GM23338 (cell line): ENCODE measurements at regions not wholly inside any gene's neighbourhood (a gene's known extent, or its start where the extent isn't known, plus 50 kb on each side); places are given as distances from the start of the nearest gene placed in this dataset.

Experiments used
- ATAC-seq: fragments of 200-7000 bp; cut with Tn5 transposase; 3 replicates; pipeline ENCODE4 v1.9.1; 2020
- DNase-seq: peaks from one replicate; pipeline ENCODE4 v3.0.0-alpha.2; 2015; ENCODE audit warnings: low spot score
- H2AFZ ChIP-seq: fragments of 200-600 bp; sonication (generic); 2 replicates; pipeline ENCODE4 v1.8.0; 2016; ENCODE audit warnings: antibody characterized with exemption, mild to moderate bottlenecking, moderate library complexity
- H3F3A ChIP-seq: fragments of 200-600 bp; sonication (generic); replicated peaks from 2 replicates; pipeline ENCODE4 v1.8.0; 2017; ENCODE audit warnings: antibody characterized with exemption, mixed run types, low read depth
- H3K27ac ChIP-seq: fragments of 200-600 bp; sonication (generic); 2 replicates; pipeline ENCODE4 v1.6.1; 2016; ENCODE audit warnings: low read depth
- H3K27me3 ChIP-seq: fragments of 200-600 bp; sonication (generic); 2 replicates; pipeline ENCODE4 v1.8.0; 2016; ENCODE audit warnings: mild to moderate bottlenecking, mixed run types, moderate library complexity; ENCODE audit not compliant: insufficient read depth
- H3K36me3 ChIP-seq: fragments of 200-600 bp; sonication (generic); 2 replicates; pipeline ENCODE4 v1.8.0; 2016; ENCODE audit warnings: mild to moderate bottlenecking; ENCODE audit not compliant: insufficient read depth
- H3K4me1 ChIP-seq: fragments of 200-600 bp; sonication (generic); 2 replicates; pipeline ENCODE4 v1.8.0; 2016; ENCODE audit warnings: mild to moderate bottlenecking, moderate library complexity; ENCODE audit not compliant: insufficient read depth
- H3K4me2 ChIP-seq: fragments of 200-600 bp; sonication (generic); 2 replicates; pipeline ENCODE4 v1.7.1; 2017; ENCODE audit warnings: mixed run types
- H3K4me3 ChIP-seq: fragments of 200-600 bp; sonication (generic); 2 replicates; pipeline ENCODE4 v1.6.1; 2016; ENCODE audit warnings: mixed run types
- H3K79me2 ChIP-seq: fragments of 200-600 bp; sonication (generic); replicated peaks from 2 replicates; pipeline ENCODE4 v1.8.0; 2017; ENCODE audit warnings: mild to moderate bottlenecking; ENCODE audit not compliant: insufficient read depth
- H3K9me2 ChIP-seq: fragments of 200-600 bp; sonication (generic); 2 replicates; pipeline ENCODE4 v1.8.0; 2017; ENCODE audit not compliant: insufficient read depth
- H4K20me1 ChIP-seq: fragments of 200-600 bp; sonication (generic); replicated peaks from 2 replicates; pipeline ENCODE4 v1.8.0; 2017; ENCODE audit warnings: mild to moderate bottlenecking; ENCODE audit not compliant: insufficient read depth
- H3K27ac Mint-ChIP-seq: 2 replicates; pipeline ENCODE4 v1.8.0; 2020; ENCODE audit warnings: inconsistent platforms, mild to moderate bottlenecking, moderate library complexity, mixed read lengths
- H3K27me3 Mint-ChIP-seq: 3 replicates; pipeline ENCODE4 v1.8.0; 2022; ENCODE audit warnings: low read depth, mild to moderate bottlenecking, moderate library complexity, mixed read lengths, inconsistent platforms; ENCODE audit not compliant: insufficient read depth, poor library complexity
- H3K36me3 Mint-ChIP-seq: 3 replicates; pipeline ENCODE4 v1.8.0; 2021; ENCODE audit warnings: low read depth, mild to moderate bottlenecking, inconsistent platforms, moderate library complexity, mixed read lengths
- H3K4me1 Mint-ChIP-seq: 3 replicates; pipeline ENCODE4 v1.8.0; 2020; ENCODE audit warnings: mild to moderate bottlenecking, inconsistent platforms, mixed read lengths
- H3K4me3 Mint-ChIP-seq: 3 replicates; pipeline ENCODE4 v1.8.0; 2021; ENCODE audit warnings: moderate library complexity, mild to moderate bottlenecking, inconsistent platforms, mixed read lengths
- H3K9me3 Mint-ChIP-seq: 3 replicates; pipeline ENCODE4 v1.8.0; 2020; ENCODE audit warnings: moderate library complexity, mild to moderate bottlenecking, inconsistent platforms, mixed read lengths
- CREB1 ChIP-seq: fragments of 250-450 bp; sonication (Bioruptor Pico); IDR thresholded peaks from 2 replicates; pipeline ENCODE4 v1.5.0; 2020; ENCODE audit warnings: low read depth, mild to moderate bottlenecking, moderate library complexity
- CTCF ChIP-seq, 2 experiments: fragments of 200-600 bp in 1 of 2; sonication (generic) in 1 of 2; conservative IDR thresholded peaks; 2 replicates each; pipeline versions ENCODE4 v1.5.1 to v1.6.1; 2016 to 2017; ENCODE audit warnings: antibody characterized with exemption in 2 of 2, low read depth in 2 of 2, mild to moderate bottlenecking in 2 of 2, moderate library complexity in 1 of 2
- ETS1 ChIP-seq: IDR thresholded peaks from 2 replicates; pipeline ENCODE4 v1.6.1; 2016; ENCODE audit warnings: antibody characterized with exemption
- EZH2phosphoT487 ChIP-seq: fragments of 200-600 bp; sonication (generic); IDR thresholded peaks from one replicate; pipeline ENCODE4 v1.8.1; 2018; ENCODE audit warnings: antibody characterized with exemption; ENCODE audit not compliant: unreplicated experiment
- JUNB ChIP-seq: IDR thresholded peaks from one replicate; pipeline ENCODE4 v1.6.1; 2016; ENCODE audit warnings: antibody characterized with exemption; ENCODE audit not compliant: unreplicated experiment
- NANOG ChIP-seq: IDR thresholded peaks from 2 replicates; pipeline ENCODE4 v1.6.1; 2016; ENCODE audit warnings: antibody characterized with exemption, borderline replicate concordance
- STAT1 ChIP-seq: IDR thresholded peaks from one replicate; pipeline ENCODE4 v1.6.1; 2016; ENCODE audit warnings: antibody characterized with exemption; ENCODE audit not compliant: unreplicated experiment
- ZNF114 ChIP-seq: fragments of 250-450 bp; sonication (Bioruptor Pico); IDR thresholded peaks from 2 replicates; pipeline ENCODE4 v1.5.0; 2020; ENCODE audit warnings: mild to moderate bottlenecking, moderate library complexity
- TF ChIP-seq, protein P1 (sequence below): IDR thresholded peaks from one replicate; pipeline ENCODE4 v1.6.1; 2018; ENCODE audit warnings: antibody characterized with exemption; ENCODE audit not compliant: unreplicated experiment

GRCh38 chr5:114830114-114830513, 339.6 kb downstream of the TRIM36 start (continued):
- TF ChIP-seq ETS1 (no peak), ZNF114 (no peak), STAT1 (no peak), CREB1 (CRISPR knock-in tag) (no peak), NANOG (no peak)

DNA sequence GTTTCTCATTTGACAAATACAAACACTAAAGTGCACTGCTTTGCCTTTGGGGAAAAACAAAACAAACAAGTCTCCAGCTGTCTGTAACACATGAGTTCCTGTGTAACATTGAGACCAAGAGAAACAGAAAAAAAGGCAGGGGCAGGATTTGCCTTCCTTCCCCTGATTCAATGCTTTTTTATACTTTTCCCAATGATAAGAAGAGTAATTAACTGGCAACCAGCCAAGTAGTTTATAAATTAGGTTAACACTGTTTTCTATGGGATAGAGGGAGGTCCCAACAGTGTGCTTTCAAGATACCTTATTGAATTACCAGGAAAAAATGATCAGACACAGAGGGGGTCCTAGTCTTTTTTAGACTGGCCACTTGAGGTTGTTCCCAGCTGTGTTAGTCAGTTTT, 346.8 kb downstream of the TRIM36 start:
- H3K4me3 ChIP-seq, result no peak overlapping the region
- Mint-ChIP-seq H3K27ac (no peak overlapping the region), H3K4me1 (no peaks in the 10 kb centered on the region), H3K9me3 (peaks cover 29% of the 10 kb centered on the region), H3K27me3 (no peaks in the 10 kb centered on the region), H3K36me3 (peaks cover 17% of the 10 kb centered on the region; the same call in 1 of the 3 replicates), H3K4me3 (no peak overlapping the region)
- no peaks in the 10 kb centered on the region for H3K27me3 ChIP-seq
- H3K79me2 ChIP-seq, result no peaks in the 10 kb centered on the region
- ATAC-seq, result no peak
- H3K4me2 ChIP-seq, result no peak overlapping the region
- H3K27ac ChIP-seq, result no peak overlapping the region
- TF ChIP-seq ETS1, result no peak
- TF ChIP-seq EZH2phosphoT487, result no peak
- TF ChIP-seq JUNB, result no peak
- no peak for TF ChIP-seq CTCF (conservative IDR thresholded peaks at IDR 0.05; ENCODE audit: low read depth in 2 of 2)
- TF ChIP-seq NANOG, result no peak
- TF ChIP-seq, protein P1, sequence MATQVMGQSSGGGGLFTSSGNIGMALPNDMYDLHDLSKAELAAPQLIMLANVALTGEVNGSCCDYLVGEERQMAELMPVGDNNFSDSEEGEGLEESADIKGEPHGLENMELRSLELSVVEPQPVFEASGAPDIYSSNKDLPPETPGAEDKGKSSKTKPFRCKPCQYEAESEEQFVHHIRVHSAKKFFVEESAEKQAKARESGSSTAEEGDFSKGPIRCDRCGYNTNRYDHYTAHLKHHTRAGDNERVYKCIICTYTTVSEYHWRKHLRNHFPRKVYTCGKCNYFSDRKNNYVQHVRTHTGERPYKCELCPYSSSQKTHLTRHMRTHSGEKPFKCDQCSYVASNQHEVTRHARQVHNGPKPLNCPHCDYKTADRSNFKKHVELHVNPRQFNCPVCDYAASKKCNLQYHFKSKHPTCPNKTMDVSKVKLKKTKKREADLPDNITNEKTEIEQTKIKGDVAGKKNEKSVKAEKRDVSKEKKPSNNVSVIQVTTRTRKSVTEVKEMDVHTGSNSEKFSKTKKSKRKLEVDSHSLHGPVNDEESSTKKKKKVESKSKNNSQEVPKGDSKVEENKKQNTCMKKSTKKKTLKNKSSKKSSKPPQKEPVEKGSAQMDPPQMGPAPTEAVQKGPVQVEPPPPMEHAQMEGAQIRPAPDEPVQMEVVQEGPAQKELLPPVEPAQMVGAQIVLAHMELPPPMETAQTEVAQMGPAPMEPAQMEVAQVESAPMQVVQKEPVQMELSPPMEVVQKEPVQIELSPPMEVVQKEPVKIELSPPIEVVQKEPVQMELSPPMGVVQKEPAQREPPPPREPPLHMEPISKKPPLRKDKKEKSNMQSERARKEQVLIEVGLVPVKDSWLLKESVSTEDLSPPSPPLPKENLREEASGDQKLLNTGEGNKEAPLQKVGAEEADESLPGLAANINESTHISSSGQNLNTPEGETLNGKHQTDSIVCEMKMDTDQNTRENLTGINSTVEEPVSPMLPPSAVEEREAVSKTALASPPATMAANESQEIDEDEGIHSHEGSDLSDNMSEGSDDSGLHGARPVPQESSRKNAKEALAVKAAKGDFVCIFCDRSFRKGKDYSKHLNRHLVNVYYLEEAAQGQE, result no peak
- no peak for TF ChIP-seq ZNF114
- H3K4me1 ChIP-seq, result no peaks in the 10 kb centered on the region
- DNase-seq, result no peak
- H4K20me1 ChIP-seq, result no peaks in the 10 kb centered on the region
- H2AFZ ChIP-seq, result no peak overlapping the region
- H3K36me3 ChIP-seq, result no peaks in the 10 kb centered on the region
- H3K9me2 ChIP-seq, result no peaks in the 10 kb centered on the region
- no peaks in the 10 kb centered on the region for H3F3A ChIP-seq
